GM20431 (cell line): ENCODE measurements at regions not wholly inside any gene's neighbourhood (a gene's known extent, or its start where the extent isn't known, plus 50 kb on each side); places are given as distances from the start of the nearest gene placed in this dataset.

Source experiments
- in situ Hi-C: fragments of 300-500 bp; cut with MseI, MboI; formaldehyde crosslinking; loops from one replicate; pipeline ENCODE4 v1.15.0; 2020; ENCODE audit warnings: low sequenced_read_pairs; ENCODE audit not compliant: unreplicated experiment

DNA sequence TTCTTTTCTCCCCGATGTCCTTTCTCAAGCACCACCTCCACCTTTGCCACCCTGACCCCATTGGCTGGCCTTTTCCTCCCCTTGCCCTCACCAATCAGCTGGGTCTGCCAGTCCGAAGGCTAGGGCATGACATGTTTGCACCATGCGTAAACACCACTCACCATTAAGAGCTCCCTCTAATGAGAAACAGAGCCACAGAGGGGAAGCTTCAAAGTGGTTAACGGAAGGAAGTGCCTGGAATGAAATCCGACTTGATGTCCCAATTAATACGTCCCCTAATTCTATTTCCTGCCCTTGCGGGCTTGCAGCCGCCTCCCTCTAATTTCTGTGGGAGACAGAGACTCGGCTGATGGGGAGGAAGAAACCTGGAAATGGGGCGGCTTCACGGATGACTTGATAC, 318.5 kb upstream of the TBX3 start:
- in situ Hi-C loops: no loop called here

DNA sequence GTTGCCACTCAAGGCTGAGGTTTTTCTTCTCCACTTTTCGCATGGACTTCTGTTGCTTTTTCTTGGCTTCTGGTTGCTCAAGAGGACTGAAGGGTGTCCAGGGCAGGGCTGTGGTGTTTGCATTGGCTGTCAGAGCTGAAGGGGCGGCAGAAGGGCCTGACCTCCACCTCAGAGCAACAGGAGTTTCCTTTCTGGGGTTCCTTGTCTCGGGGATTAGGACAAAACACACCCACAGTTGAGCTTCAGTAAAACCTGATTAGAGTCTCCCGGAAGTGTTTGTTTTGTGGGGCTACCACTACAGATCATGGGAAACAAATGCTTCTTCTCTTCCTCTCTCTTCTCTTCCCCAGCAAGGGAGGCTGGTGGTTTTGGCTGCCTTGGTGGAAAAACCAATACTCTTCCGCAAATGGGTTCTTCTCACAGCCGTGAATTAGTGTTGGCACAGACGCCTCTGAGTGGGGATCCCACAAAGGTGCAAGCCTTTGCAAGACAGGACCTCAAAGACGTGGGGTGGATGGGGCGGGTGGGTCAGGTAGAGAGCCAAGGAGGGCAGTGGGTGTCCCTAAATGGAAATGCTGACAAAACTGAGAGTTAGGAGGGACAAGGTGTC, 317.7 kb upstream of the TBX3 start:
- in situ Hi-C loops: no loop called here

DNA sequence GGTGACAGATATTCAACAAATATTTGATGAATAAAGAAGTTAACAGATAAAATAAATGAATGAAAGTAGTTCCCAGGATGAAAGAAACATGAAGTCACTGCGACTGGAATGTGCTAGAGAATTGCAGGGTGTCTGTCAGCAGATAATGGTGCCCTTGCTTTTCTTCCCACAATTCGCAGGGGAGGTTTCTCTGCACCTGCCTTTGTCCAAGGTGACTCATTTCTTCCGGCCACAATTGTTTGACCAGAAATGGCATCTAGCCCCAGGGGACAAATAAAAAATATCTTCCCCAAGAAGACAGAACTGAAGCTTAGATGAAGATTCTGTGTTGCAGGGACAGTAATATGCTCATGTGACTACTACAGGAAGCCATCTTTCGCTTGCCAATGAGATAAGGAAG, 316.1 kb upstream of the TBX3 start:
- in situ Hi-C loops: no loop called here

DNA sequence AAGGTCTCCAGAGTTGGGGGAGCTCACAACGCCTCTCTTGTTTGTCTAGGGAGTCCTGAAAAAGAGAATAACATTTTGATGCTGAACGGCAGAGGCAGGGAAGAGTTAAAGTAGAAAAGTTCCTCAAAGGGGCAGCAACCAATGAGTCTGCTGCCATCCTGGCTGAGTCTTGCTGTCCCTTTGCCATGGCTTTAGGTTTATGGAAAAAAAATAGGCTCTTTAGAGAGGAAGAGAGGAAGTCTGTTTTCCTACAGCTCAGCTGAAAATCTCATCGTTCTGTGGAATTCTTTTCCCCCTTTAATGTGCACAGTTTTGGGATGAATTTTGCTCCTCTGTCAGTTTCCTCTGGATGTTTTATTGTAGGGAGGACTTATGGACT, 314.8 kb upstream of the TBX3 start:
- in situ Hi-C loops: no loop called here

DNA sequence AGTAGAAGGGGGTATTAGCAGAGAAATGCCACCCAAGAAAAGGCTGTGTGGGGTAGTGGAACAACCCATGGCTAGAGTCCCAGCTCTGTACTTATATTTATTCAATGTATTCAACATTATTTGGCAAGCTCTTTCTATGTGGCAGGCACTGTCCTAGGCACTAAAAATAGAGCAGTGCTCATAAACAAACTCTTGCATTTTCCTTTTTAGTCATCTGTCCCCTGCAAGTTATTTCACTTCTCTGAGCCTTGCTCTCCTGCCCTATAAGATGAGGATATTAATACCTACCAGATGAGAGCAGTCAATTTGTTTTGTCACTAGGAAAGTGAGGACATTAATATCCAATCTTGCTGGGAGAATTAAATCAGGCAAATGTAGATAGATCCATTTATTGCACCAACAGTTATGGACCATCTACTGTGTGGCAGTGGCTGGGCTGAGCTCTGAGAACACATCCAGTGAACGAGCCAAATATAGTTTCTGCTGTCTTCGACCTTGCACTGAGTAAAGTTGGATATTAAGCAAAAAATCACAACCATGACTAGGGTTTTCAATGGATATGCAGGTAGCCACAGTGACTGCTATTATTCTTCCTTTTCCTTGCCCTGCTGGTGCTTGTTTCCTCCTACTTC, 314.3 kb upstream of the TBX3 start:
- in situ Hi-C loops: no loop called here

DNA sequence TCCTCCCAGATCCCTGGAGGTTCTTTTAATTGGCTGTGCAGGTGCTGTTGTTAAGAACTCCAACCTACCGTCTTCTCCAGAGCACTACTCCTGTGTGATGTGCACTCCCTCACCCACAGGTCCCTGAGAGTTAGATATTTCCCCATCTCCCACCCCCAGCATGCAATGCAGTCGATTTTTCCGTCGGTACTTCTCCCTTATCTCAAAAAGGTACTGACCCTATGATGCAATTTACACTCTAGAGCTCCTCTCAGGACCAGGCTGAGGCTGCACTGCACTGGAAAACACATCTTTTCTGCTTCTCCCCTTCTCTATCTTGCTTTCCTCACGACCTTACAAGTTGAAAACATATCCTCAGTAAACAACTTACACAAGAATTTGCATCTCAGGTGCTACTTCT, 312.4 kb upstream of the TBX3 start:
- in situ Hi-C loops: no loop called here

DNA sequence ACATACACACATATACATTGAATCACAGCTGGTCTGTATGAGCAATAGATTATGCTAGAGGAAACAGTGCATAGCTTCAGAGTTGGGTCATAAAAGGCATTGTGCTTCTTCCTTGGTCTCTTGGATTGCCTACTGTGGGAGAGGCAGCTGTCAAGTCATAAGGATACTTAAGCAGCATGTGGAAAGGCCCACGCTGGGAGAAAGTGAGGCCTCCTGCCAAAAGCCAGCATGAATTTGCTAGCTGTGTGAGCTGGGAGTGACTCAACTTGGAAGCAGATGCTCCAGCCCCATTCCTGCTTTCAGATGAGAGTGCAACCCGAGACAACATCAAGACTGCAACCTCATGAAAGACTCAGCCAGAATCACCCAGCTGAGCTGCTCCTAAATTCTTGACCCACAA, 311.9 kb upstream of the TBX3 start:
- in situ Hi-C loops: no loop called here

DNA sequence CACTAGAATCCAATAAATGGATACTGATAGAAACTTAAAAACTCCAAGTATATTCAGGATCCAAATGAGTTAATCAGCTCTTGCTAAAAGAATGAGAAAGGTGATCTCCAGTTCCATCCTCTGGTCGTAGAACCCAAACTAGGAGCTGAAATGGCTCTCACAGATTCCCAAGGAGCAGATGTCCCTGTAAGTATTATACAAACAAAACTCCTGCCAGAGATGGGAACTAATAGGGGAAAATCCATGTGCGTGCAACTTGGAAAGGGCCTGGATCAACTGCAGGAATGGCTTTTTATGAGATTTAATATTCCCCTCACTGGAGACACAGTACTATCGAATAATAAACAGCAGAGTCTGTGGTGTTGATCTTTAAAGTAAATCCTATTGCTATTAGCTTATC, 309.2 kb upstream of the TBX3 start:
- in situ Hi-C loops: no loop called here

DNA sequence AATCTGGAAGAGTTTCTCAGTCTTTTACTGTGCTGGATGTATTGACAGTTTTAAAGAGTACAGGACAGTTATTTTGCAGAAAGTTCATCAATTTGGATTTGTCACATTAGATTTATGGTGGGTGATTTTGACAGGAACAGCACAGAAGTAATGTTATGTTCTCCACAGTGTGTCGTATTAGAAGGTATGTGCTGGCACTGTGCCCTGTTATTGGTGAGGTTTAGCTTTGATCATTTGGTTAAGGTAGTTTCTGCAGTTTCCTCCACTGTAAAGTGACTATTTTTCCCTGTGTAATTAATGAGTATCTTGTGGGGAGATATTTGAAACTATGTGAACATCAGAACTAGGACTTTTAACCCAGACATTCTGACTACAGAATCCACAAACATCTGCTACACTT, 308.5 kb upstream of the TBX3 start:
- in situ Hi-C loops: no loop called here

DNA sequence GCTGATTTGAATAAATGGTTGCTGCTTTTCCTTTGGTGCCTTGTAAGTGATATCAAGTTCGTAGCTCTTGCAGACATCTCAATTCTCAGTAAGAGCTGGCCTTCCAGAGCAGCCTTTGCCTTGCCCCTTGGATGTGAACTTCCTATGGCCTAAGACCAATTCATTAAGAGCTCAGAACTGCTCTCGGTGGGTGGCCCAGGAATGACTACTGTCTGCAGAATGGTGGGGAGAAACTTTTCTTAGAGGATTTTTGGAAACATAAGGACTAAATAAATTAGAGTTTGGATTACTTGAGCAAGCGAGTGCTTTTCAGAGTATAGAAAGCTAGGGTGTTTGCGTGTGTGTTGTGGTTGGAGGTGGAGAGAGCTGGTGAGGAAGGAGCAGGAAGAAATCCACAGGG, 306.4 kb upstream of the TBX3 start:
- in situ Hi-C loops: no loop called here

DNA sequence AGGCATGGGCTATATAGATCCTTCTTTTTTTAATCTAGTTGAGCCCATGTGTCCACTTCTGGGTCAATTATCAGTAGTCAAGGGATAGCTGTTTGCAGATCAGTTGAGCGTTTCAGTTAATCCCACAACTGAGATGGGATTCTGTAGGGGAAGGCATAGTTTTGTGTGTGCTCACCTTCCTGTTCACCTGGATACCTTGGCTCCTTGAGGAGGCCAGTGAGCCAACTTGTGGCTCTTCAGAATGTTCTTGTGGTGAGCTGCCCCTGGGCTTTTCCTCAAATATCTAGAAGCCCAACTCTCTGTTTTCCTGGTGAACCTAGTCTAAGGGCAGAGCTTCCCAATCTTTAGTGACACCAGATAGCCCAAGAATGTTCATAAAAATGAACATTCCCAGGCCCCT, 302.9 kb upstream of the TBX3 start:
- in situ Hi-C loops: no loop called here

DNA sequence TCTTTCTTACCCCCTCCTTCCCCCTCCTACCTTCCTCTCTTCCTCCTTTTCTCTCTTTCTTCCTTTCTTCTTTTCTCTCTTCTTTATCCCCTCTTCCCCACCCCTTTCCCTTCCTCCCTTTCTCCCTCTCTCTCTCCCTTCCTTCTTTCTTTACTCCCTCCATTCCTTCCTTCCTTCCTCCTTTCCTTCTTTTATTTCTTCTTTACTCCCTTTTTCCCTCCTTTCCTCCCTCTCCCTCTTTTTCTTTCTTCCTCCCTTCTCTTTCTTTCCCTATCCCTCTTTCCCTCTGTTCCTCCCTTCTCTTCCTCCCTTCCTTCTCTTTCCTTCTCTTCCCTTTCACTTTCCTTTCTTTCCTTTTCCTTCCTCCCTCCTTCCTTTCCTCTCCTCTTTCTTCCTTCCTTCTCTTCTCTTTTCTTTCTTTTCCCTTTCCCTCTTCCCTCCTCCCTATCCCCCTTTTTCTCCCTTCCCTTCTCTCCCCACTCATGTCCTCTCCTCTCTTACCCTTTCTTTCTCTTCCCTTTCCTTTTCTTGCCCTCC, 302.3 kb upstream of the TBX3 start:
- in situ Hi-C loops: no loop called here

DNA sequence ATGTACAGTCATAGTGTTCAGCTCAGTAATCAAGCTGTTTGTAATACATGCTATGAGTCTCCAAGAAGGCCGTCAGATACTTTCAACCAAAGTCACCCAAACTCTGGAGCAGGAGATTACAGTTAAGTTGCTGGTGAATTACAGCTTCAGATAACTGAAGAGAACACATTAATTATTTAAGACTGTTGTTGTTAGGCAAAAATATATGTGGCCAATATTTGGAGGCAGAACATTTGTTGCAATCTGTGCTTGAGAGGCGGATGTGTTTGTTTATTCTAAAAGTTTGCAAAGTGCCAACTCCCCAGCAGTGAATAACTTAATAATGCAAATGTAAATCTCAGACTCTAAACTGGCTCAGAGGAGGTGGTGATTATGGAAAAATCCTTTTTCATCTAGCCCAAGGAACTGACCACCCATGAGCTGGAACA, 300.7 kb upstream of the TBX3 start:
- in situ Hi-C loops: no loop called here

DNA sequence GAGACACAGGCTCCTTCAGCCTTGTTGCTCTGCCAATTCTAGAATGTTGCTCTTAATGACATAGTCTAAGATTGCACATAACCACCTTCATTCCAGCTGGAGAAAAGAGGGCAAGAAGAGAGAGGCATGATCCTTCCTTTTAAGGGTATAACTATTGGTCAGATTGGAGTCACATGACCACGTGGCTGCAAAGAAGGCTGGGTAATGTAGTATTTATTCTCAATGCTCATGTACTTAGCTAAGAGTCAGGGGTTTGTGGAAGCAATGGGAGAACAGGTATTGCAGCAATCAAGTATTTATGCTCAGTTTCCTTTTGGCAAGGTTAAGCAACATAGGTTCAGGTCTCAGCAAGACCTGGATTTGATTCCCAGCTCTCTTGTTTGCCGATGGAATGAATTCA, 298.8 kb upstream of the TBX3 start:
- in situ Hi-C loops: no loop called here

DNA sequence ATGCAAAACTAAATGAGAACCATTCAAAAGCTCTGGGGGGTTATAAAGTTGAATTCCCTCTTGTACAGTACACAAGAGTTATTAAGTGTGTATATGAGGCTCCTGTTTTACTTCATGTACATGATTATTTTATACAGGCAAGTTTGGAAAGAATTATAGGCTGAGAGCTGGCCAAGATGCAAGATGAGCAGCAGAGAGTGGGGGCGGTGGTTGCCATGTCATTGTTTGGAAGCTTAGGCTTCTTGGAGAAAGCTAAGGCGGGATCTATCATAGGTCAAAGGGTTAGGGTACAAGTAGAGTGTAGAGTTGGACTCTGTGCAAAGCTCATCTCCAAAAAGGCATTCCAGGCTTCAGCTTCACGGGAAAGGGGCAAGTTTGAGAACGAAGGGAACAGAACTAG, 297.1 kb upstream of the TBX3 start:
- in situ Hi-C loops: no loop called here

DNA sequence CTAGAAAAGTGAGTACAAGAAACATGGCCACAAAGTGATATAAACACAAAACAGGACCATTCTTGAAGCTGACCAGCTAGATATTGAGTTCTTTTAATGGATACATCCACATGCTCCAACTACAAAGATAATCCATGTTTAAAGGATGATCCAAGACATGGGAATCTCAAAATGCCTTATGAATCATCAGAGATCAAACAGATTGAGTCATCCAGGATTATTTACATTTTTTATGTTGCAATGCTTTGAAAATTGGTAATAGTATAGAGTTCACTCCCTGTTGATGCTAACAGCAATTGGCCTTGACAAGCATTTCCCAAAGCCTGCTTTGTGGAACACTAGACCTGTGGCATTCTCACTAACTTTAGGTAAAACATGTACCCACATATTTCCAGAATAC, 293.0 kb upstream of the TBX3 start:
- in situ Hi-C loops: no loop called here

DNA sequence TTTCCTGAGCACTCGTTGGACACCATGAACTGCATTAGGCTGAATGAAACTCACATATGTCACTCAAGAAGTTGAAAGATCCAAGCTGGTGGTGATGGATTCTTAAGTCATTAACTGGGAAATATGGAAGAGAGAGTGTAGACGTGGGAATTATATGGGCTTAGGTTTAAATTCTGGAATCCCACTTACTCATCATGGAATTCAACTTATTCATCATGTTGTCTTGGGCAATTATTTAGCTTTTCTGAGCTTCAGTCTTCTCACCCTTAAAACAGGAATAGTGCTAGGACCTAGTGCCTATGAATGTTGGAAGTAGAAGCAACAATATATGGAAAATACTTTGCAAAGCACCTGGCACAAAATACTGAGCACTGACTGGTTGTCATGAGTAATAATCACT, 292.4 kb upstream of the TBX3 start:
- in situ Hi-C loops: no loop called here

DNA sequence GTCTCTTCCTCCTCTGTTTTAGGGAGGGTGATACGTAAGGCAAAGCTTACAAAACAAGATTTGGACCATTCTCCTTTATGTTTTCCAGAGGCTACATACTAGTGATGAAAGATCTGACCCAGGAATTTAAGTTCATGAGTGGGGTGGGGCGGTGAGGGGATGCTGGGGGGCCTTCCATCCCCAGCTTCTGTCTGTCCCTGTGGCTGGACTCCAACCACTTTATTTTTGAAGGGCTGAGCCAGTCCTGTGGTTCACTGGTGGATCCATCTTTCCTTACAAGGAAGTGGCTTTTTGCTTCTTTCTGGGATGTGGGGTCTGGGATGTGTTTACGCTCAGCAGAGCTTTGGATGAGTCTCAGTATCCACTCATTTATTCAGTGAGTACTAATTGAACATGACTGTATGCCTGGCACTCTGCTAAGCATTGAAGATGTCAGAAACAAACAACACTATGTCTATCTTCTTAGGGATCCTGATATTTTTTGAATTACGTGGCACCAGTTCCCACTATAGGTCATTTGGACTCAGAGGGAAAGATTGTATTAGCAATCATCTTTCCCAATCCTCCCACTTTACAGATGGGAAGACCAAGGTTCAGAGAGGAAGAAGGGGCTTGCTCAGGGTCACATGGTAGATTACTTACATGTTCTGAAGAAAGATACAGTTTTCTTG, 291.8 kb upstream of the TBX3 start:
- in situ Hi-C loops: no loop called here

DNA sequence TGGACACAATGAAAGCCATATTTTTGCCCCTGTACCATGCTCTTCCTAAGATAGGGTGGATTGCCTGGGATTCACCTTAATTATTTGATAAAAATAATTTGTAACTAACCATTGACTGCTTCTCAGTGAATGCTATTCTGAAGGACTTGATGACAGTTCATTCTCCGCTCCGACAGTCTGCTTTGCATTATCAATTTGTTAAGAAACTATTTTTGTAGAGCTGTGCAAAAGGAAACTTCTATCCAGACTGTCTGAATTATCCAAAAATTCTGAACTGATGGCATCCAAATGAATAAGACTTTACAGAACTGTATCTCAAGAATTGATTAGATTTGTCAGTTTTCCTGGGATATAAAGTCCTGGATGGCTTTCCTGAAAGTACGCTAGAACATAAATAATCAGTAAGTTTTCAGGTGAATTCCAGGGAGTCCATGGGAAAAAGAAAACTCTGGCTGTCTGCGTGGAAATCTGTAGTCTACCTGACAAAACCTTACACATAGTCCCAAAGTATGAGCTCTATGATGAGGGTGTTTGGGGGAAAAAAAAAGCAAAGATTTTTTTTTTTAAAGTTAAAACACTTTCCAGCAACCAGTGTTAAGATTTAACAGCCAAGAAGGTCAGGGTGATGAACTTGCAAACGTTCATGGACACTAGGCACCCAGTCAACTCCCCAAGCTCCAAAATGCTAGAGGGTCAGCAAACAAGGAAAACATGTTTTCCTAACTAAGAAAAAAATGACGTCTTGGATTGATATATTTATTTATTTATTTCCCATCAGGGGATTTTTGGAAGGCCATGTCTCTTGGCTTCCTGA, 291.1 kb upstream of the TBX3 start:
- in situ Hi-C loops: no loop called here

DNA sequence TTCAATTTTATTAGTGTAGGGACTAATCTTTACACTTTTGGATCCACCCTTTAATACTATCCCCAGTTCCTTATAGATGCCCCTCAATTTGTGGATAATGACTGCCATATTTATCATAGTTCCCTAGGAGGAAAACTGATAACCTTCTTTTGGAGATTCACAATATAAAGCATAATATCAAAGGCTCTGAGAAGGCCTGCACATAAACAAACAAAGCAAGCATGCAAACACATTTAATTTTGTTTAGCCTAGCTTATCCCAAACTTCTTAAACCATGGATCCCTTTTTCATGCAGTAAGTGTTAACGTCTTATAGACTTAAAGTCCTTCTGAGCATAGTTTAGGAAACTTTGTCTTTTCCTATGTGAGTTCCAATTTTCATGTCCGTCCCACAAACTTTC, 290.4 kb upstream of the TBX3 start:
- in situ Hi-C loops: no loop called here

DNA sequence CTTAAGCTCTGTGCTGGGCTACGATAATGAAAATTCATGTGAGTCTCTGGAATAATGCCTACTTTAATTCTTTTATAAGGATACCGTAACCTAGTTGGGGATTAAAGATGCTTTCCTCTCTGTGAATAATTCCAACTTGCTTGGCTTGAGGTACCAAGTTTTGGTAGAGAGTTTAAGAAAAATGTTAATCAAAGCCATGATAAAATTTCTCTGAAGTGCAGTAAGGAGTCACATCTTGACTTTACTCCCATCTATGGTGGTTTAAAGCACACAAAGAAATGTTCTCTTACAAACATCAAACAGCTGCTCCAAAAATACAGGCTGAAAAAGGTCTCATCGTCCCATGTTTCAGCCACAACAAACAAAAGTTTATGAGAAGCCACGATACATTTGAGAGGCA, 284.8 kb upstream of the TBX3 start:
- in situ Hi-C loops: no loop called here
